GM04504 (cell line): ENCODE measurements at regions not wholly inside any gene's neighbourhood (a gene's known extent, or its start where the extent isn't known, plus 50 kb on each side); places are given as distances from the start of the nearest gene placed in this dataset.

Source experiments
- DNase-seq: peaks from one replicate; pipeline ENCODE4 v3.0.0-alpha.2; 2012; ENCODE audit warnings: low read depth

DNA sequence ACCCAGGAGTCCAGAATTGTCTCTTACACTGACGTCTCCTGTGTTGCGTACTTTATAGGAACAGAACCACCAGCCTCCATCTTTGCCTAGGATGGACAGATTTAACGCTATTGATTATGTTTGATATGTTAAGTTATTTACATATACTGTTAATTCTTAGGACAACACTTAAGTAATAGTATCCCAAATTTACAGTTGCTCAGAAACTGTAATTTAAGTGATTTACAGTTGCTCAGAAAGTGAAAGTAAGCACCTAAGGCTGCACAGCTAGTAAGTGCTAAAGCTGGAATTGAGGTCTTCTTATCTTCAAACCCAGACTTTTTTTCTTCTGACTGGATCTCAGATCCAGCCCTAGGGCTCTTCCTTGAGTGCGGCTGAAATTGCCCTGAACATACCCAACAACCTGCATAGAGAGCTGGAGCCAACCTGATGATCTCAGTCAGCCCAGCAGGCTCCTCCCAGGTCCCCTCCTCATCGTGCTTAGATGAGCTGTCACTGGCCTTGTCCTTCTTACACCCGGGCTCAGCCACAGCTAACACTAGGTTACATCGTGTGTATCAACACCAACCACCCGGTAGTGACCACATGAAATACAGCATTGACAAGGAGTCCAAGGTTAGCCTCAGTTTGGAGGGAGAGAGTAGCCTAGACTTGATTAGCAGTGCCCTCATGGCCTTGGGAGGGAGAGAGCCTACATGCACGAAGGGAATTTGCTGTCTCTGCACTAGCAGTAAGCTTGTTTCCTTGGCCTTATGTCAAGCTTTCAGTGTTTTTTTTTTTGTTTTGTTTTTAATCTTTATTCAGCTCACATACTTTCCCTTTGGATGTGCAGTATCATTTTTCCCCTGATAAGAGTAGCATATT, 111.1 kb upstream of the ARHGAP5 start:
- no peak for DNase-seq

GRCh38 chr14:31966896-31967668, 110.0 kb upstream of the ARHGAP5 start:
- DNase-seq, result no peak

GRCh38 chr14:31967669-31967975, 109.5 kb upstream of the ARHGAP5 start:
- DNase-seq, result no peak

DNA sequence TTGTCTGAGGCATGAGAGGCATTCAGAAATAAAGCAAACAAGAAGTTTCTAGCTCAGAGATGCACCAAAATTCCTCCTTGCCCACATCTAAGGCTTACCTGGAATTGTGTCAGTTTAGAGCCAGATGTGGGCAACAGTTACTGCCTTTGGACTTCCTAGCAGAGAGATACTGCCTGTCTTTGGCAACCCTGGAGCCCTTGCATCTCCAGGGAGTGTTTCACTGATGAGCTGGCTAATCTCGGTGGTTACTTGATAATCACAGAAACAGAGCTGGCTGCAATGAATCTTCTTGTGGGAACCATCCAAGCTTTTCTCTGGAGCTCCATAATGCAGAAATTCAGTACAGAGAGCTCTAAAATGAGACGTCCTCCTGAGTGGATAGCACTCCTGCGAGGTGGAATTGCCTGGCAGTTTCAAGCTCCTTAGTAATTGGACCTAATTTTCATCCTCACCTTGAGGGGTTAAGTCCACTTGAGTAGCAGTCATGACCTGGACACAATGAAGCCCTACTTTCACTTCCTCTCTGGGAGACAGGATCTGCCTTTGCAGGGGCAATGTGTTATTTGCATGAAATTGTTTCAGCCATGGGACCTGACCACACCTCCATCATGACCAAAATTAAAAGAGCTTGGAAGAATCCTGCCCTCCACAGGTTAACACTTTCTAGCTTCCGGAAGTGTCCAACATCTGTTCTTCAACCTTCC, 108.8 kb upstream of the ARHGAP5 start:
- peak; percentile 34 for DNase-seq

GRCh38 chr14:31968956-31969698, 108.0 kb upstream of the ARHGAP5 start:
- no peak for DNase-seq

DNA sequence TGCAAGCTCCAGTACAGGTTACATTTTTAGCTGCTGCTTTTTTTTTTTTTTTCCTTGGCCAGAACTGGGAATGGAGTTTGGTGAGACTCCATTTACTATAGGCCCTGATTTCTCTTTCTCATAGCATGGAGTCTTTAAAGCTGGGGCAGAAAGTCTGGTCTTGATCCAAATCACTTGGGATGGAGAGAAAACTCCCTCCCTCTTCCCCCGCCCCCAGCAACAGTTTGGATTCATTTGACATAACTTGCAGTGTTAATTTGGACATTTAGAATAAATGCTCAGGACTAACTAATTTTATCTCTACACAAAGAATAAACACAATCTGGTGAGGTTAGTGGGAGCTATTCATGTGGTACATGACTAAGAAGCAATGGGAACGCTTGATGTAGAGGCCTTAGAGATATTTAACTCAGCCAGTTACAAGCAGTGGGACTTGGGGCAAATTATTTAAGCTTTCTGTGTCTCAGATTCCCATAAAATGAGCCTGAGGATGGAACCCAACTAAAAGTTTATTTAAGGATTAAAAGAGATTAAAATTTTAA, 107.3 kb upstream of the ARHGAP5 start:
- no peak for DNase-seq

DNA sequence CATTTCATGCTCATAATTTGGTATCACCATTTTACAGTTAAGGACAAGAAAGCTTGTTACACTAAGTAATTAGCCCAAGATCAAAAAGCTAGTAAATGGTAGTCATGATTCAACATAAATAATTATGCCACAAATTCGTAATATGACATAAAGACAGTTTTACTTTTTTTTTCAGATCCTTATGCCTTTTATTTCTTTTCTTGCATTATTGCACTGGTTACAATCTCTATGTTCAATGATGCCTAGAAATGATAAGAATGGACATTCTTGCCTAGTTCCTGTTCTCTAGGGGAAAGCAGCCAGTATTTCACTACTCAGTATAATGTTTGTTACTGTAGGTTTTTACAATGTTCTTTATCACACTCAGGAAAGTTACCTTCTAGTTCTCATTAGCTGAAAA, 106.4 kb upstream of the ARHGAP5 start:
- DNase-seq, result no peak

DNA sequence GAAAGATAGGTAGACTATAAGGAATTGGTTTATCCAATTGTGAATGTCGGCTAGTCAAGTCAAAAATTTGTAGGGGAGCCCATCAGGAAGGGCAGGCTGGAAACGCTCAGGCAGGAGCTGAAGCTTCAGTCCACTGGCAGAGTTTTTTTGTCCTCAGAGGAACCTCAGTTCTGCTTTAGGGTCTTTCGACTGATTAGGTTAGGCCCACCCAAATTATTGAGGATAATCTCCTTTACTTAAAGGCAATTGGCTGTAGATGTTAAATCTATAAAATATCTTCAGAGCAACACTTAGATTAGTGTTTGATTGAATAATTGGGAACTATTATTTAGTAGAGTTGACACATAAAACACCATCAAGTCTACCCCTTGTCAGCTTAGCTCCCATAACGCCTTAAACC, 105.5 kb upstream of the ARHGAP5 start:
- DNase-seq, result no peak

DNA sequence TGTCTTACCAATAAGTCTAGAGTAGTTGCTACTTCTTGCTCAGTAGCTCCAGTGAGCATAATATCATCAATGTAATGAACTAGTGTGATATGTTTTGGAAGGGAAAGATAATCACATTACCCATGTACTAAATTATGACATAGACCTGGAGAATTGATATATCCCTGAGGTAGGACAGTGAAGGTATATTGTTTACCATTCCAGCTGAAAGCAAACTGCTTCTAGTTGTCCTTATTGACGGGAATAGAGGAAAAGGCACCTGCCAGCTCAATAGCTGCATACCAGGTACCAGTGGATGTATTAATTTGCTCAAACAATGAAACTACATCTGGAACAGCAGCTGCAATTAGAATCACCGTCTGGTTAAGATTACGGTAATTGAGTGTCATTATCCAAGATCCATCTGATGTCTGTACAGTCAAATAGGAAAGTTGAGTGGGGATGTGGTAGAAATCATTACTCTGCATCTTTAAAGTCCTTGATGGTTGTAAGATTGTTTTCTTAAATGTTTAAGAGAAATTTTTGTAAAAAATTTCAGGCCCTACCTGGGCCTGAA, 100.0 kb upstream of the ARHGAP5 start:
- no peak for DNase-seq

- no peak for DNase-seq
Measured at GRCh38 chr14:31978423-31978822, 98.7 kb upstream of the ARHGAP5 start.

DNA sequence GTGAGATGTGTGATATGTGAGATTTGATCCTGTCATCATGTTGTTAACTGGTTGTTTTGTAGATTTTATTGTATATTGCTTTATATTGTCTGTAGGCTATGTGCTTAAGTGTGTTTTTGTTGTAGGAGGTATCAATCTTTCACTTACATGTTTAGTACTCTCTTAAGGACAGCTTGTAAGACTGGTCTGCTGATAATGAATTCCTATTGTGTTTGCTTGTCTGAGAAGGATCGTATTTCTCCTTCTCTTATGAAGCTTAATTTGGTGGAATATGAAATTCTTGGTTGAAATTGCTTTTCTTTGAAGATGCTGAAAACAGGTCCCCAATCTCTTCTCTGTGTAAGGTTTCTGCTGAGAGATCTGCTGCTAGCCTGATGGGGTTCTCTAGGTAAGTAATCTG, 94.5 kb upstream of the ARHGAP5 start:
- no peak for DNase-seq

- DNase-seq, result no peak
Measured at GRCh38 chr14:31986405-31986804, 90.7 kb upstream of the ARHGAP5 start.

DNA sequence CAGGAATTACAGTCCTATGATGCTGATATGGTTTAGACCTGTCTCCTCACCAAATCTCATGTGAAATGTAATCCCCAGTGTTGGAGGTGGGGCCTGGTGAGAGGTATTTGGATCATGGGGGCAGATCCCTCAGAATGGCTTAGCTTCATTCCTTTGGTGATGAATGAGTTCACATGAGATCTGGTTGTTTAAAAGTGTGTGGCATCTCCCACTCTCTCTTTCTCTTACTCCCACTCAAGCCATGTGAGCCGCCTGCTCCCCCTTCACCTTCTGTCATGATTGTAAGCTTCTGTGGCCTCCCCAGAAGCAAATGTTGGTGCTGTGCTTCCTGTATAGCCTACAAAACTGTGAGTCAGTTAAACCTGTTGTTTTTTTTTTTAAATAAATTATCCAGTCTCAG, 89.4 kb upstream of the ARHGAP5 start:
- DNase-seq, result no peak

- no peak for DNase-seq
Measured at GRCh38 chr14:31988244-31988643, 88.9 kb upstream of the ARHGAP5 start.

- no peak for DNase-seq
Measured at GRCh38 chr14:31990183-31990857, 86.8 kb upstream of the ARHGAP5 start.

DNA sequence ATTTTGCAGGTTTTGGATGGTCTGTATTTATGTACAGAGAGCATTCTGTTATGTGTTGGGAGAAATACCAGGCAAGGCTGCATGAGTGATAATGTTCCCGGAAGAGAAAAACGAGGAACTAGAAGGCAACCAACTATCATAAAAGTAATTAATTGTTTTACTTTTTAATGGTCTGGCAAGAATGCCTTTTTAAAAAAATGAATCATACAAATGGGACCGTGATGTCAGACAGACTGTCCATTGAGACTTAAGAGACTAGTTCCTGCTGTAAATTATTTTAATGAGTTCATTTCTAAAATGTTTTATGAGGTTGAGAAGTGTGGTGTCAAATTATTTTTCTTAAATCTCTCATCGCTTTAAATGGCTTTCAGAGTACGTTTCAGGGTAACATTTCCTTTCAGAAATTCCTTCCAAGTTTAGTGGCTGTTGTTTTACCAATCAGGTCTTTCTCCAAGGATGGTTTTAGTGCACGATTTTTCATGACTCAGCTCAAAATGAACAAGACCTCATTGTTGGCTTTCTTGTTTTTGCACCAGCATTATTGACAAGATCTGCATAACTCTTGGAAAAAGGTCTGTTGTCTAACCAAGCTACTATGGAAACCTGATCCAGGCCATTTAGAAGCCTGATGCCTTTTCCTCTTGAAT, 86.1 kb upstream of the ARHGAP5 start:
- peak; percentile 84 for DNase-seq

- DNase-seq, result peak; percentile 90
Measured at GRCh38 chr14:31992011-31992447, 85.1 kb upstream of the ARHGAP5 start.

DNA sequence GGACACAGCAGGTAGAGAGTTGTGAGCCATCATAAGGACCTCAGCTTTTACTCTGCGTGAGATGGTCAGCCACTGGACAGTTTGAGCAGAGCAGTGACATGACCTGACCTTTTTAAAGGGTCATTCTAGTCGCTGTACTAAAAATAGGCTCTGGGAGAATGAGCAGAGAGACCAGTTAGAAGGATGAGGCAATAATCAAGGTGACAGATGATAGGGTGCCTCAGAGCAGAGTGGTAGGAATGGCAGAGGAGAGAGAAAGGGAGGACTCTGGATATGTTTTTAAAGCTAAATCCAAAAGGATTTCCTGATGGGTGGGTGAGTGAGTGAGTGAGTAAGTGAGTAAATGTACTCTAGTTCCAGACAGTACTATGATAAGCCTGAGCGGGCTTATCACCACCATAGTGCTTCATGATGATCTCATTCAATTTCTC, 83.6 kb upstream of the ARHGAP5 start:
- DNase-seq, result no peak

- no peak for DNase-seq
Measured at GRCh38 chr14:31994391-31995033, 82.6 kb upstream of the ARHGAP5 start.

GRCh38 chr14:32003585-32003984, 73.5 kb upstream of the ARHGAP5 start:
- DNase-seq, result no peak
